ENCODE measurements at regions not wholly inside any gene's neighbourhood (a gene's known extent, or its start where the extent isn't known, plus 50 kb on each side); places are given as distances from the start of the nearest gene placed in this dataset.

GRCh38 chr10:21417172-21417712, 108.2 kb downstream of the SKIDA1 start:
- no peak overlapping the region for H3K23ac ChIP-seq (ENCODE audit: insufficient read length)
- H3K4ac ChIP-seq (replicated peaks; ENCODE audit: insufficient read length, low read depth, low read length), result no peak overlapping the region
- no peak overlapping the region; the same call in 1 of the 2 replicates for H2BK12ac ChIP-seq (ENCODE audit: low read depth, low read length)
- peak overlapping the region; percentile 12; the same call in 1 of the 2 replicates for H2BK5ac ChIP-seq (ENCODE audit: low read depth, low read length)
- FAIRE-seq (no peak), DNase-seq (ENCODE audit: low read depth in 1 of 2, low spot score in 2 of 2) (peak in 1 of 2 experiments; percentile 34)
- peak overlapping the region; percentile 91 for H4K91ac ChIP-seq (replicated peaks; ENCODE audit: insufficient read length, low read length)
- H3K79me2 ChIP-seq (ENCODE audit: control insufficient read depth in 1 of 2, insufficient read depth in 2 of 2, low read length in 2 of 2), result no peaks in the 10 kb centered on the region
- H3K56ac ChIP-seq (replicated peaks; ENCODE audit: insufficient read length, low read depth, low read length), result peak overlapping the region; percentile 3
- WGBS, 2 experiments (ENCODE audit: extremely low coverage in 1 of 2, insufficient coverage in 1 of 2, insufficient read length in 1 of 2, insufficient replicate concordance in 2 of 2, low coverage in 1 of 2, low lambda C conversion rate in 2 of 2, missing lambda C conversion rate in 1 of 2), result 41% methylated on average over 6 of the region's 6 CpGs; no CpG with 5 or more reads in 1 of the 2 experiments
- H3K4me3 ChIP-seq (ENCODE audit: extremely low read depth in 1 of 4, insufficient read depth in 2 of 4, low read depth in 3 of 4, low read length in 4 of 4), result no peak overlapping the region
- no peak overlapping the region for H3K27ac ChIP-seq (ENCODE audit: low read depth, low read length)
- no peak overlapping the region for H2BK20ac ChIP-seq (ENCODE audit: low read length)
- H3K18ac ChIP-seq (ENCODE audit: extremely low read depth, low read length), result peak overlapping the region; percentile 26; the same call in 1 of the 2 replicates
- H3K79me1 ChIP-seq (ENCODE audit: low read depth, low read length), result no peaks in the 10 kb centered on the region
- H4K5ac ChIP-seq (ENCODE audit: insufficient read length, low read depth, low read length), result peak overlapping the region; percentile 74
- POLR2A ChIA-PET (ENCODE audit: partially characterized antibody), result interaction anchor here (1.6 kb wide), 1 partner anchor 9 kb away, joined by 3 read pairs; no protein-coding TSS in a partner anchor
- H3K4me1 ChIP-seq (replicated peaks in 1 of 4; ENCODE audit: control insufficient read depth in 3 of 4, insufficient read depth in 4 of 4, low read length in 3 of 4), result peaks cover 0 to 11% (median 2%) of the 10 kb centered on the region in 4 experiments; a peak in 3 of 7 replicates
- H3K14ac ChIP-seq (ENCODE audit: insufficient read length), result no peak overlapping the region
- no peaks in the 10 kb centered on the region for H3K36me3 ChIP-seq (ENCODE audit: control insufficient read depth in 2 of 4, insufficient read depth in 4 of 4, low read length in 3 of 4)
- 0 out of 4 replicates have a peak overlapping the region, but pooled peaks of 1 of the 2 experiments have one; percentile 26 for H3K4me2 ChIP-seq (ENCODE audit: insufficient read depth in 1 of 2, low read depth in 2 of 2, low read length in 2 of 2)
- no peak overlapping the region for H2BK15ac ChIP-seq (ENCODE audit: low read length)
- TF ChIP-seq KDM5A (IDR thresholded peaks at IDR 0.05; ENCODE audit: low read length), result no peak
- TF ChIP-seq NANOG (IDR thresholded peaks at IDR 0.05; ENCODE audit: insufficient read depth, low read depth, low read length, poor library complexity, severe bottlenecking), result peak; percentile 51
- no peak for TF ChIP-seq EGR1 (IDR thresholded peaks at IDR 0.05; ENCODE audit: borderline replicate concordance, low read depth, low read length)
- TF ChIP-seq GABPA (IDR thresholded peaks at IDR 0.05; ENCODE audit: borderline replicate concordance, insufficient read depth, low read length), result no peak
- H4K20me1 ChIP-seq (replicated peaks in 1 of 2; ENCODE audit: control insufficient read depth in 1 of 2, insufficient read depth in 2 of 2, low read length in 2 of 2), result no peaks in the 10 kb centered on the region
- CTCF ChIA-PET (ENCODE audit: partially characterized antibody), result interaction anchor here (2.1 kb wide), 1 partner anchor 9 kb away, joined by 6 read pairs; no protein-coding TSS in a partner anchor
- peak overlapping the region; percentile 70 for H2BK120ac ChIP-seq (replicated peaks; ENCODE audit: low read depth, low read length)
- H3K9ac ChIP-seq (replicated peaks in 1 of 4; ENCODE audit: extremely low read depth in 1 of 4, low read depth in 3 of 4, low read length in 3 of 4), result no peak overlapping the region
- no peak overlapping the region for H4K8ac ChIP-seq (ENCODE audit: extremely low read depth, insufficient read depth, low read length)
- no peak overlapping the region for H2AFZ ChIP-seq (ENCODE audit: low read length)
- H2AK5ac ChIP-seq (ENCODE audit: low read depth, low read length), result no peak overlapping the region
- no peaks in the 10 kb centered on the region for H3K27me3 ChIP-seq (replicated peaks in 1 of 4; ENCODE audit: control insufficient read depth in 3 of 4, extremely low read depth in 1 of 4, insufficient read depth in 3 of 4, low read length in 3 of 4)
- H3K9me3 ChIP-seq (ENCODE audit: insufficient read depth in 2 of 2, low read depth in 1 of 2, low read length in 1 of 2), result no peaks in the 10 kb centered on the region
- no peaks in the 10 kb centered on the region for H3K23me2 ChIP-seq (ENCODE audit: low read depth, low read length)
